22Rv1 (cell line): ENCODE measurements at regions not wholly inside any gene's neighbourhood (a gene's known extent, or its start where the extent isn't known, plus 50 kb on each side); places are given as distances from the start of the nearest gene placed in this dataset.

ENCODE experiments used
- CTCF ChIP-seq: fragments of 450-650 bp; IDR thresholded peaks from 2 replicates; pipeline ENCODE4 v1.5.1; 2017; ENCODE audit warnings: mild to moderate bottlenecking
- ZFX ChIP-seq: fragments of 450-650 bp; IDR thresholded peaks from 2 replicates; pipeline ENCODE4 v1.6.1; 2017; ENCODE audit warnings: antibody characterized with exemption, borderline replicate concordance

GRCh38 chr15:66947471-66947870, 117.9 kb upstream of the SMAD3 start:
- no peak for TF ChIP-seq CTCF
- TF ChIP-seq ZFX, result no peak
